ENCODE measurements at regions not wholly inside any gene's neighbourhood (a gene's known extent, or its start where the extent isn't known, plus 50 kb on each side); places are given as distances from the start of the nearest gene placed in this dataset.

DNA sequence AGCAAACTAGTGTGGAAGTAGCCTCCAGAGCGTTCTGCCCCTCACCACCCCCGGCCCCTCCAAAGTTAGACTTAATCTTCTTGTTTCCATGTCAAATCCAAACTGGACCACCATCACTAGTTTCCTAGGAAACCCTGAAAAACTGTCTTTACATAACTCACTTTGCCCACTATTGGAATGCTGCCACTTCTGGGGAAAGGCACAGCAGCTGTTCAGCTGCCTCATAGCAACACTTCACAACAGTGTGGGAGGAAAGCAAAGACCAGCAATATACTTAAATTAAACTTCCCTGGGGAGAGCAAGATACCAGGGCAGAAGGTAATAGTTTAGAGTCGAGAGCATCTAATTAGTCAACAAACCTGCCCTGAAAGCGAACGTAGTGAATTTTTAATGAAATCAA is 452.2 kb downstream of the KCNJ2 start:
- TF ChIP-seq, protein P1, sequence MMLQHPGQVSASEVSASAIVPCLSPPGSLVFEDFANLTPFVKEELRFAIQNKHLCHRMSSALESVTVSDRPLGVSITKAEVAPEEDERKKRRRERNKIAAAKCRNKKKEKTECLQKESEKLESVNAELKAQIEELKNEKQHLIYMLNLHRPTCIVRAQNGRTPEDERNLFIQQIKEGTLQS (CRISPR knock-in tag; conservative IDR thresholded peaks at IDR 0.05) = no peak
- TF ChIP-seq NR1H2 (CRISPR knock-in tag; IDR thresholded peaks at IDR 0.05) = no peak
- TF ChIP-seq, protein P2, sequence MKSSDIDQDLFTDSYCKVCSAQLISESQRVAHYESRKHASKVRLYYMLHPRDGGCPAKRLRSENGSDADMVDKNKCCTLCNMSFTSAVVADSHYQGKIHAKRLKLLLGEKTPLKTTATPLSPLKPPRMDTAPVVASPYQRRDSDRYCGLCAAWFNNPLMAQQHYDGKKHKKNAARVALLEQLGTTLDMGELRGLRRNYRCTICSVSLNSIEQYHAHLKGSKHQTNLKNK (CRISPR knock-in tag; IDR thresholded peaks at IDR 0.05) = no peak
